ENCODE measurements at regions not wholly inside any gene's neighbourhood (a gene's known extent, or its start where the extent isn't known, plus 50 kb on each side); places are given as distances from the start of the nearest gene placed in this dataset.
A peak's percentile ranks its signal among the peaks of the same experiment; 100 is the strongest.

- ATAC-seq, result no peak
- Histone ChIP-seq H3K4me1 (no peaks in the 10 kb centered on the region), H3K4me3 (no peak overlapping the region), H3K27ac (no peak overlapping the region), H3K36me3 (no peaks in the 10 kb centered on the region), H3K27me3 (no peaks in the 10 kb centered on the region), H3K9me3 (peaks cover 0 to 33% (median 2%) of the 10 kb centered on the region in 12 donors)
- intact Hi-C loops (cut with DNase I), result no loop called here
- TF ChIP-seq CTCF (IDR thresholded peaks at IDR 0.05), result no peak
- no peak for TF ChIP-seq POLR2A (IDR thresholded peaks at IDR 0.05)
- DNase-seq, result peak in 1 of 5 donors; percentile 44
Measured at GRCh38 chr4:115396034-115396433, 282.6 kb upstream of the NDST4 start.

GRCh38 chr4:115376866-115377265, 263.4 kb upstream of the NDST4 start:
- 67 to 88% (median 79%) methylated on average over 2 of the region's 2 CpGs for WGBS, 4 donors
- intact Hi-C loops (cut with DNase I), result no loop called here
- H3K27me3 ChIP-seq, result no peaks in the 10 kb centered on the region
- H3K4me1 ChIP-seq, result no peaks in the 10 kb centered on the region
- no peak for TF ChIP-seq POLR2A (IDR thresholded peaks at IDR 0.05)
- TF ChIP-seq CTCF (IDR thresholded peaks at IDR 0.05), result no peak
- ATAC-seq, result no peak
- H3K4me3 ChIP-seq, result no peak overlapping the region
- DNase-seq, result no peak
- H3K36me3 ChIP-seq, result no peaks in the 10 kb centered on the region
- H3K9me3 ChIP-seq, result no peaks in the 10 kb centered on the region
- no peak overlapping the region for H3K27ac ChIP-seq

GRCh38 chr4:115374621-115375020, 261.2 kb upstream of the NDST4 start:
- ATAC-seq (no peak), DNase-seq (no peak)
- H3K36me3 ChIP-seq, result no peaks in the 10 kb centered on the region
- TF ChIP-seq POLR2A (IDR thresholded peaks at IDR 0.05) (no peak), CTCF (IDR thresholded peaks at IDR 0.05) (no peak)
- no peaks in the 10 kb centered on the region for H3K9me3 ChIP-seq
- no peaks in the 10 kb centered on the region for H3K27me3 ChIP-seq
- intact Hi-C loops (cut with DNase I), result no loop called here
- no peaks in the 10 kb centered on the region for H3K4me1 ChIP-seq
- 79 to 86% (median 83%) methylated on average over 4 of the region's 4 CpGs for WGBS, 4 donors
- H3K27ac ChIP-seq, result no peak overlapping the region
- no peak overlapping the region for H3K4me3 ChIP-seq

- no peak overlapping the region for H3K4me3 ChIP-seq
- DNase-seq (no peak), ATAC-seq (no peak)
- H3K9me3 ChIP-seq, result no peaks in the 10 kb centered on the region
- no peaks in the 10 kb centered on the region for H3K27me3 ChIP-seq
- WGBS, 4 donors, result 66 to 79% (median 72%) methylated on average over 3 of the region's 3 CpGs
- H3K36me3 ChIP-seq, result no peaks in the 10 kb centered on the region
- H3K27ac ChIP-seq, result no peak overlapping the region
- TF ChIP-seq POLR2A (IDR thresholded peaks at IDR 0.05) (no peak), CTCF (IDR thresholded peaks at IDR 0.05) (no peak)
- intact Hi-C loops (cut with DNase I), result no loop called here
- no peaks in the 10 kb centered on the region for H3K4me1 ChIP-seq
Measured at GRCh38 chr4:115370490-115370889, 257.1 kb upstream of the NDST4 start.

All from heart left ventricle (tissue), 16 donors.